Right renal cortex interstitium (tissue), 3 donors: ENCODE measurements at regions not wholly inside any gene's neighbourhood (a gene's known extent, or its start where the extent isn't known, plus 50 kb on each side); places are given as distances from the start of the nearest gene placed in this dataset.
A peak's percentile ranks its signal among the peaks of the same experiment; 100 is the strongest.
"Not testable (repeated sequence)": the region's sequence is repeated elsewhere in the genome, so short reads cannot be mapped to it uniquely, and the experiment has no call there.

Experiments used
- DNase-seq, 3 donors: peaks; one replicate each; pipeline ENCODE4 v3.0.0-alpha.2; 2013; ENCODE audit warnings: low read depth in 3 of 3, low spot score in 2 of 3

DNA sequence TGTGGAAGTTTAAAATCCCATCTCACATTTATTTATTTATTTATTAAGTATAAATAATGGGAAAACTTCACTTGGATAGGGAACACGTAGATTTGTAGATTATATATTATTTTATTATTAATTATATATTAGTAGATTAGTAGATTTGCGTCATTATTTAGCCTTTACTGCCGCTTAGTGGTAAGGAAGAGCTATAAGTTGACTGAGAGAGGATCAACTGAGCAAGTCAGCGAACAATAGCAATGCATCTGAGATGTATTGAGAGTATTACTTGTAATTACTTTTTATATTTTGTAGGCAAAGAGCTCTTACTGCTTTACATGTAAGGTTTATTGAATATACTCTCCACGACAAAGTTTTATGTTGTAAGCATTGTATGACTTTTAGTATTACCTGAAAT lies 244.5 kb upstream of the ANKRD30A start:
- no peak for DNase-seq

- no peak for DNase-seq
Measured at GRCh38 chr10:36872702-36873393, 252.6 kb upstream of the ANKRD30A start.

- no peak for DNase-seq
Measured at GRCh38 chr10:36840788-36841187, 284.6 kb upstream of the ANKRD30A start.

- no peak for DNase-seq
Measured at GRCh38 chr10:36837416-36837815, 288.0 kb upstream of the ANKRD30A start.

- DNase-seq: no peak
Measured at GRCh38 chr10:36819781-36820180, 305.6 kb upstream of the ANKRD30A start.

DNA sequence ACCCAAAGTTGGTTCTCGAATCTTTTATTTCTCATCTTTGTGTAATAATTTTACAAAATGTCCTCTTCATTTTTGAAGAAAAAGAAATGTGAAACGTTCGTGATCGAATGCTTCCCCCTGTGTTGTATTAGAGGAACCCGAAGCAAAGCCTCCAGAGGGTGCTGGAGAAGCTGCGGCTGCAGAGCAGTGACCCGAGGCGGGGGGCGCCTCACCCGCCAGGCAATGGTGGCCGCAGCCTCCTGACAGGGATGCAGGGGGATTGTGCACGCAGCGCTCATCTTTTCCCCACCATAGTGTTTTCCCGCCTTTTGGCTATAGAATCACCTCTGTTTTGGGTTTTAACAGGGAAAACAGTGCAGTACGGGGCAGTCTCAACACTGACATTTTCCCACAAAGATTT lies 307.5 kb upstream of the ANKRD30A start:
- DNase-seq: no peak

DNA sequence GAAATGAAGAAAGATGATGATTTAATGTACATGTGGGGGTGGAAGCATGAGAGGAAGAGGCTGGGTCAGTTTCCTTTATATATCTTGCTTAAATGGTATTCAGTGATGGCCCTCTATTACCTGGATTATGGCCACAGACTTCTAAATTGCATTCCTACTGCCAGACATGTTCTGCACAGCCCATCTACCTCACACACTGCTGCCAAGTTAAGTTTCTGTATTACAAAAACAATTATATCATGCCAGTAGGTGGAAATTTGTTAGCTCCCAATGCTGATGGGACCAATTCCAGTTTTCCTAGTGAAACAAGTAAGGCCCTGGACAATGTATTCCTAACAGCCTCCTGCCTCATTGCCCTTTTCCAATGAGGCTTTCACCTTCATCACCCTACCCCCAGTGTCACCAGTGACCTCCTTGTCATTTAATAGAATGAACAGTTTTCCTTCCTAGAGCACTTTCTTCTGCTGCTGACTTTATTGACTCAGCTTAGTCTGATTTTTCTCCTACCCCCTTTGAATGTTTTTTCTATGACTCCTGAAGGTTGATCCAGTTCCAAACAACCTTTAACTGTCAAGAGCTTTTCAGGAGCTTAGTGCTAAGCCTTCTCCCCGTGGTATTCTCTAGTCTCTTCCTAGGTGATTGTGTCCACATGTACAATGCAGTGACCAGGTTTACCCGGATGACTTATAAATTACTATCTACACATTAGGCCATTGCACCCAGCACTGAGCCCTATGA lies 316.6 kb upstream of the ANKRD30A start:
- no peak for DNase-seq

DNA sequence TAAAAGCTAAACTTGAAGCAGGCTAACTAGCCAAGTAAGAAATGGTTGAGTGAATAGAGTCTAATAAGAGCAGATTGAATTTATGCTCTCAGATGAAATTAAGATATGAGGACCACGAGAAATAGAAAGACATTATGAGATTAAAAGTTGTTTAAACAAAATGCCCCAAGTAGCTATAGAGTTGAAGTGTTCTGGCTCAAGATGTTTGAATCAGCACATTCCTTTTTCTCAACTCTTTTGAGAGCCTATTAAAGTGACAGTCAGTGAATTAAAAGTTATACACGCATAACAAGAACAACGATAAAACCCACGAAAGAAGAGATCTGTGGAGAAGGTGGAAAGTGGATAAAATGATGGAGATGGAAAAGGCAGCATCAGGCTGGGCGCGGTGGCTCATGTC lies 322.2 kb upstream of the ANKRD30A start:
- DNase-seq: no peak

DNA sequence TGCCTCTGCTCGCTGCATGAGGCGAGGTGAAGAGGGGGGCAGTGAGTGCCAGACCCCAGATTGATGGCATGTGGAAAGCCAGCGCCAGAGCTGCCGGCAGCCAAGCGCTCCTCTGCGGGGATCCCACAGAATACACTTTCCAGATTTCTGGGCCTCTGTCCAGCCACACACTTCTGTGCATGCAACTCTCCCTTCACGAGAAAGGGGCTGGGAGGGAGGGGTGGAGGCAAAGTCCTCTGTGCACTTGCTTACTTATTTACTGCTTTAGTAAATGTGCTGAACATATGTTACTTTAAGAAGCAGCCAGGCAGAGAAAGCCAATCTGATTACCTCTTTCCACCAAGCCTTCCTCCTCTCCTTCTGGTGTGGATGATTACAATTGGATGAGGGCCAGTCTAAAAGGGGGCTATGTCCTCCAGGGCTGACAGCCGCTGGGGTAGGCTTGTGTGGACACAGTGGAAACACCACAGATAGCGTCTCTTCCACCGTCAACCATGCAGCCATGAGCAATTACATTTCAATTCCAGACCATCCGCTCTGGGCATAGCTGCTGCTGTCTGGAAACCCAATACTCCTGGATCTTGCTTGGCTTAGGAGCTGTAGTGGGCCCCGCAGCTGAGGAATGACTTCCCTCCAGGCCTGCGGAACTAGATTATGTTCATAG lies 322.8 kb upstream of the ANKRD30A start:
- DNase-seq: peak; percentile 19 to 47 (median 31)

DNA sequence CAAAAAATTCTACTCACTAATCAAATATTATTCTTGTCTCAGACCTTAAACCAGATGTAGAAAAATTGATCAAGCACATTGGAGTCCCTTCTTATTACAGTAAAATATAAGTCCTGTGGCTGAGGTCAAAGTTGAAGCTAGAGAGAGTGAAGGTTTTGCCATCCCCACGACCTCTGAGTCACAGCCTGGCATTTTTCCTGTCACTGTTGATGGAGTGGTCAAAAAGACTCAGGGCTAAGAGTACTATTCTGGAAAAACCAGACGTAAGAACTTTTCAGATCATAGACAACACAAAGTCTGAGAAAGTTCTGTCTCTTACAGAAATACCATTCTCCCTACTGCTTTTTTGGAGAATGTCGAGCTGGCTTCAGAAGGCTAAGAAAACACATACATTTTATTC lies 323.7 kb upstream of the ANKRD30A start:
- DNase-seq: no peak

GRCh38 chr10:36794981-36795380 lies 330.4 kb upstream of the ANKRD30A start:
- no peak for DNase-seq

DNA sequence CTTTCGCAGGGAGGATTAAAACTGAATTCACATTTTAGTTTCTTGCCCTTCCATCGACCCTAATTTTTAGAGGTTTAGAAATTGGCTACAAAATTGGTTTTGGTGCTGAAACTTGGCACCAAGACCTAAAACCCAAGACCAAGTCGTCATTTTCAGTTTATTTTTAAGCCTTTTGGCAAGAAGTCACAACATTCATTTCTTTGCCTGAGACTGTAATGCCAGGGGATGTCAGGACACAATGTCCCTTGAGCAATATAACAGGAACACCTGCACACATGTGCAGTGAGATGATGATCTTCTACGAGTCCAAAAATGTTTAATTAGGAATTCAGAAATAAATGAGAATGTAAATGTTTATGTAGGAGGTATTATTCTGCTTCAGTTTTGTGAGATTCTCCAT lies 335.4 kb upstream of the ANKRD30A start:
- DNase-seq: no peak

GRCh38 chr10:36788152-36788551 lies 337.2 kb upstream of the ANKRD30A start:
- DNase-seq: no peak

- no peak for DNase-seq
Measured at GRCh38 chr10:36783400-36783799, 342.0 kb upstream of the ANKRD30A start.

GRCh38 chr10:36781570-36781969 lies 343.8 kb upstream of the ANKRD30A start:
- DNase-seq: no peak

DNA sequence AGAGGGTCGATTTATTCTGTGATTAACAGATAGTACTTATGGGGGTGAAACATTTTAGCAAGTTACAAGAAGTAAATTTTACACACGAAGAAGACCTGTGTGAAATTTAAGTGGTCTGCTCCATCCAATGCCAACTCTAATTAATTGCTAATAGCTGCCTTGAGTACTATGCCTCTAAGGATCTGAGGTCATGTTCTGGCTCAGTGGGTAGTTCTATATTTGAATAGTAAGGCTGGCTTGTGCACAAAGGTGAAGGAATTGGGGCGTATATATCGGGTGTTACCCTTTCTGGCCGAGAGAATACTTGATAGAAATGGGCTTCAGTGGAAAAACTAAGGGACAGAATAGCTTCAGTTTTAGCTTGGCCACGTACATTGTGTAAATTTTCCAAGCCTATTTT lies 345.2 kb upstream of the ANKRD30A start:
- no peak for DNase-seq

DNA sequence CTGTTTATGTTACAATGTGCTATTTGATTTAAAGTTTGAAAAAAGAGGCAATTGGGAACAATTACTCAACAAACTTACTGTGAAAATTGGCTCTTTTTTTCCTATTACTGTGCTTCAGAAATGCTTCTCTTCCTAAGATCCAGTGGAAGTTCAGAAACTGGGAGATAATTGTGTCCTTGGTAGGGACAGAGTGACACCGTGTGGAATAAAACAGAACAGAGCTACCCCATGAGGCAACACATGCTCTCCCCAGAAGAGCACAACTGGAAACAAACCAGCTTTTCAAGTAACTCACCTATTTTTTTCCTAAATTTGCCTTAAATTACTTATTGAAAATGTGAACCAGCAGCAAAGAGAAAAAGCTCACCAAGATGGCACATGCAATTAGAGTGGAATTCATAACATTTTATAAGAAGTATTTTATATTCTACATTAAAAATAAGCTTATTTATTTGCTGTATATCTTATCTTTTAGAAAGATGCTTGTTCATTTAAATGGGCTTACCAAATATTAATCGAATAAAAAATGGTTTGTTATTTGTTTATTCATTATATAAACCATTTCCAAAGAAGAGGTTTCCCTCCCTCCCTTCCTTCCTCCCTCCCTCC lies 346.1 kb upstream of the ANKRD30A start:
- DNase-seq: peak in 2 of 3 donors; percentile 56 to 60

DNA sequence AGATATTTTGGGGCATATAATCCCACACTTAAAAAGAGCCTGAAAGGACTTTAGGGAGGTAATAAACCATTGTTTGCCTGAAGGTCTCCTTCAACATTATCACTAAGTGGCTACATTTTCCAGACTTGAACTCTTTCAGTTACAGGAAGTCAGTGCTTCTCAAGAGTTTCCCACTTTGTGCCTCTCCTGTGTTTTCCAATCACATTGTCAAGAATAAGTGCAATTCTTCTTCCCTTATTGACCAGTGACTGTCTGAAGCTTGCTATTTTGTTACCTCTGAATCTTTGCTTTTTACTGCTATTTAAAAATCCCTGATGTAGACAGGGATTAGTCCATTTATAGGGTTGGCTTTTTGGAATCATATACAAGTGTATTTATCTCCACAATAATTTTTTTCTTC lies 346.7 kb upstream of the ANKRD30A start:
- DNase-seq: no peak

GRCh38 chr10:36773652-36774051 lies 351.7 kb upstream of the ANKRD30A start:
- no peak for DNase-seq

- DNase-seq: peak in 1 of 3 donors; percentile 12
Measured at GRCh38 chr10:36771725-36772124, 353.7 kb upstream of the ANKRD30A start.

DNA sequence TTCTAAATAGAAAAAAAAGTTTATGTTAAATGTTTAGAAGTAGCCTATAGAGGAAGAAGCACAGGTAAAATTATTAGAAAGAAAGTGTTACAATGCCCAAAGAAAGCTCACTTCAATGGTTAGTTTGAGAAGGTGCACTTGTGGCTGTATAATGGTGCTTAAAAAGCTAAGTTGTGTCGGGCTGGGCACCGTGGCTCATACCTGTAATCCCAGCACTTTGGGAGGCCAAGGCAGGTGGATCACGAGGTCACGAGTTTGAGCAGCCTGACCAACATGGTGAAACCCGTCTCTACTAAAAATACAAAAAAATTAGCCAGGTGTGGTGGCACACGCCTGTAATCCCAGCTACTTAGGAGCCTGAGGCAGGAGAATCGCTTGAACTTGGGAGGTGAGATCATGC lies 355.7 kb upstream of the ANKRD30A start:
- DNase-seq: not testable (repeated sequence)
